ENCODE measurements at regions not wholly inside any gene's neighbourhood (a gene's known extent, or its start where the extent isn't known, plus 50 kb on each side); places are given as distances from the start of the nearest gene placed in this dataset.

DNA sequence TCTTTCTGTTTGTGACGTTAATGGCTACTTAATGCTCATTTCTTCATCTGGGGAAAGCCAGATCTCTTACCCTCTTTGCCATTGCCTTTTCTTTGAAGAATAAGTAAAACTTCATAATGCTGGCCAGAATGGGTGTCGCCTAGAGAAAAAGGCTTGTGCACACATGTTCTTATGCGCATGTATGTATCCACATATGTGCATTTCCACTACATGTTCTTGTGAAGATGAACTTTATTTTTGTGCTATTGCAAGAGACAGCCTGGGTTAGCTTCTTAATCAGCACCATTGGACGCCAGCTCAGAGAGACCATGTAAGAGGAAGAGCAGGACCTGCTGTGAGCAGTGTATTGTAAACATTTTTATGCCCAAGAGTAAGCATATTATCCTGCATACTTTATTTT lies 178.7 kb downstream of the SPRY1 start:
- DNase-seq: no peak

DNA sequence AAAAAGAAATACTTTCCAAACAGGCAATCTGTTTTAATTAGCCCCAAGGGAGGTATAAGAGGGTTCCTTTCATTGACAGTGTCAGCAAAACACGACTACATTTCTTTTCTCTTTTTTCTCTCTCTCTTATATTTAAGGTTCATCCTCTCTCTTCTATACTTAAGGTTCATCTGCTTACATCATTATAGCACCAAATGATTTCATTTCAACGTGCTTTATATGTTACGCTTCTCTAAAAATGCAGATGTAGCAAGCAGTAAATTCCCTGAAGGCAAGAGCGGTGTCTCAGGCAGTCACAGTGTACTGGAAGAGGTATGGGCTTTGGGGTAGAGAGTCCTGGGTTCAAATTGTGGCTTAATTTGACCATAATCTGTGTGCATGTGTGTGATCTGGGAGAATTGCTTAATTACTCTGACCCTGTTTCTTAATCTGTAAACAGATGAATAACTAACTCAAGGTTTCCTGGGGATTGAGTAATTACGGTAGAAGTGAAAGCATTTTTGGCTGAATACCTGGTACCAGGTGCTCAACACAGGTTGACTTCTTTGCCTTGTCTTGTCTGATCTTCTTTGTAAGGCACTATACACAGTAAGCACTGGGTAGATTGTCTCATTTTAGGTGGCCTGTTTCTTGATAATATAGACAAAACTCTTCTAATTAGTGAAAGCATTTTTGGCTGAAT lies 180.8 kb downstream of the SPRY1 start:
- no peak for DNase-seq

DNA sequence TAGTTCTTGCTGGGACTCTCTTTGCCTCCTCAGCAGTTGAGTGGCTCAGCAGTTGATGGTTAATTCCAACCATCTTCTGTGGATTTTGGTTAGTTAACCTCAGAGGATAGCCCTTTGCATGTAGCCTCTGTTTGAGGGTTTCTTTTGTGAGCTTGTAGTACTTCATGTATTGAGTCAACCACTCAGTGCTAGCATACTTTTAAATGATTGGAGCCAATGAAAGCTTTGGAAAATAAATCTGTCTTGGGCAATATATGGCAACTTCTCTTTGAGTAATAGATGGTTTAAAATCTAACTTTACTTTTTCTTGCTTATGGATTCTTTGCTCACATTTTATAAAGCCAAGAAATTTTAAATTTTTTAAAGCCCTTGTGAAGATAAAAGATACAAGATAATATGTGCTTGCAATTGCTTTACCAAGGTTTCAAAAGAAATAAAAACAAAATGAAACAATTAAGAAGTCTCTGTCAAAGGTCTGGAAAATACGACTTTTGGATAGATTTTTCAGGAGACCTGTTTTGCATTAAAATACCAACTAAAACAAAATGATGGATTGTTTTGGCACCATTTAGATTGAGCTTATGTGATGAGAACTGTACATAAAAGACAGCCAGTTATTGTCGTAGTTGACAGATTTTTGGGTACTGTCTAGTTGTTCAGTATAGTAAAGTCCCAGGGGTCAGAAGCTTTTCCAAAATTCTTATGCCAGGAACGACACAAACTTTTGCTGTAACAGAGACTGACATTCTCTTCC lies 181.9 kb downstream of the SPRY1 start:
- DNase-seq: no peak

DNA sequence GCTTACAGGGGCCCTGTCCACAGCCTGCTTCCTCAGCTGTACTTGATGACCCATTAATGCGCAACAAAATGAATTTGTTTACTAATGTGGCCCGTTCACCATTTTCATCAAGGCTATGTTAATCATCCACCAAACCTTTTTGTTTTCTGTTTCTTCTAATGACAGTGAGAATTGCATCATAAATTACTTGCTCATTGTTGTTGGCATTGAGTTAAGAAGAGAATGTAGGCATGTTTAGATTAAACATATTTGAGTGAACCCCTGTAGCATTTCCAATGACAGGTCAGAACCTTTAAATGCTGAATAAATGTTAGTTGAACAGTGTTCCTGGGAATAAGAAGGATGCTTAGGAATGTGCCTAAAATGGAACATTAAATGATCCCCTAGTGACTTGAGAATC lies 183.4 kb downstream of the SPRY1 start:
- no peak for DNase-seq

DNA sequence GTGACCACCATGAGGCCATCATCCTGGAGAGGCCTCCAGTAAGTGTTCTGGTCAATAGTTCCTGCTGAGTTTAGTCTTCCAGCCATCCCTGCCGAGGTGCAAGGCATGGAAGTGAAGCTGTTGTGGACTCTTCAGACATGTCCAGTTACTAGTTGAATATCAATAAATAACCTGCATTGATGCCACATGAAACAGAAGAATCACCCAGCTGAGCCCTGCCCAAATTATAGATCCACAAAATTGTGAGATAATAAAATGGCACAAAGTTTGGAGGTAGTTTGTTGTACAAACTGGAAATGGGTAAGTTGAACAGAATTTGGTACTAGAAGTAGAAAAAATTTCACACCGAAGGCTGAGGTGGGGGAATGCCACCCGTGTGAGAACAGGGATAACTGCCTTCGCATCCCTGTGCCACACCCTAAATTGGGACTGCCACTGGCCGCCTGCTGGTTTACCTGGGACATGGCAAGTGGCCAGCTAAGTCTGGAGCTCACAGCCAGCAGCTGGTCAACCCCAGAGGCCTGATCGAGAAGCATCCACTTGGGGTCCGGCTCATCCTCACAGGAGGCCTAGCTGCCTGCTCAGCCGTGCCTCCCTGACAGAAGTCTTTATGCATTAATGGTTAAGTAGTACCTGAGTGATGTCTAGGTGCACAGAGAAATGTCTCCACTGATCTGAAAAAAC lies 184.5 kb downstream of the SPRY1 start:
- DNase-seq: no peak

DNA sequence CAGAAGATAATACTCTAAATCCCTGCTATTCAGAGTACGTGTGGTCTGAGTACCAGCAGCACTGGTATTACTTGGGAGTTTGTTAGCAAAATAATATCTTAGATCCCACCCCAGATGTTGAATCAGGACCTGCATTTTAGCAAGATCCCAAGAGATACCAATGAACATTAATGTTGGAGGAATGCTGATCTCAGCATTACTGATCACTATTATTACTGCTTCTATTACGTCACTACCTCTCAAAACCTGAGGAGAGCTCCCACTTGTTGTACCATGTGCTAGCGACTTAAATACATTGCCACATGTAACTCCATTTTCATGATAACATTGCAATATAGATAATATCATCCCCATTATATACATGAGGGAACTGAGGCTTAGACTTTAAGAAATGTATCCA lies 185.2 kb downstream of the SPRY1 start:
- no peak for DNase-seq

DNA sequence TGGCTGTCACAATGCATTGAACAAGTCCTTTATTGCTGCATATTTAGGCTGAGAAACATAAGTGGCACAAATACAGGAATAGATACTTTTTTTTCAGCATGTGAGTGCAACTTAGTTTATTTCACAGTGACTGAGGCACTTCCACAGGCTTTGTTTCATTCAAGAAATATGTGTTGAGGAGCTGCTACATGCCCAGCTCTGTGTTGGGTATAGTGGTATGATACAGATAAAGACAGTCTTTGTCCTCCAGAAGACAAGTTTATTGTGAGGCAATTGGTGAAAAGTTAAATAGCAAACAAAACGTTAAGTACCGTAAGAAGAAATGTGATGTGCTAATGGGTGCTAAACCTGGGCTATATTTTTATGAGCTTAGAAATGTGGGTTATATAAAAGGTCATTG lies 186.4 kb downstream of the SPRY1 start:
- no peak for DNase-seq

DNA sequence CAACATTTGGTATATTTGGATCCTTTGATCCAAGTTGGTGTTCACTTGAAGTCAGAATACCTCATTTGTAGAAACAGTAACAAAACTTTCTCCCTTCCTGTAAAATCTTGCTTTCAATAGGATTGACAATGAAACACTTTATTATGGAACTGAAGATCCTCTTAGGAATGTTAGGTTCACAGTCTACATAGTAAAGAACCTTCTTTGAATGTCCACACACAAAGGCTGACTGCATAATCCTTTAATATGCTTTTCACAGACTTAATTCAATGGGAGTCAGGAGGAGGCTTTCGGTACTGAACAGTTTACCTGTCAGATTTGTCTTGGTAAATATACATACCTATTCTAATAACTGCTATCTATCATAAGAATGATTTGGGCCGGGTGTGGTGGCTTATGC lies 188.5 kb downstream of the SPRY1 start:
- no peak for DNase-seq

DNA sequence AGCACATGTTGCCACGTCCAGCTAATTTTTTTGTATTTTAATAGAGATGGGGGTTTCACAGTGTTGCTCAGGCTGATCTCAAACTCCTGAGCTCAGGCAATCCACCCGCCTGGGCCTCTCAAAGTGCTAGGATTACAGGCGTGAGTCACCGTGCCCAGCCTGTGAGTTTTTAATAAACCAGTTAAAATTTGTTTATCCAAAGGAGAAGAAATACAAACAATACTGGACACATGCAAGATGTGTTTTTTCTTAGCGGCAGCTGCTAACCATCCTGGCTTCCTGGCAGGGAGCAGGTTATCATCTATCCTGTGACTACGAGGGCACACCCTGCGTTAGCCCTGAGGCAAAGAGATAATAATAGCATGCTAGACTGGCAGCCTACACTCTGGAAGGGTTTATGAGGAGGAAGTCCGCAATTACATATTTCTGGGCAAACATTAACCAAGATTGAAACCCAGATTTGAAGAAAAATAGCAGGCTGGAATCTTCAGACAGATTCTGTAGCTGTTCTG lies 191.4 kb downstream of the SPRY1 start:
- DNase-seq: no peak

DNA sequence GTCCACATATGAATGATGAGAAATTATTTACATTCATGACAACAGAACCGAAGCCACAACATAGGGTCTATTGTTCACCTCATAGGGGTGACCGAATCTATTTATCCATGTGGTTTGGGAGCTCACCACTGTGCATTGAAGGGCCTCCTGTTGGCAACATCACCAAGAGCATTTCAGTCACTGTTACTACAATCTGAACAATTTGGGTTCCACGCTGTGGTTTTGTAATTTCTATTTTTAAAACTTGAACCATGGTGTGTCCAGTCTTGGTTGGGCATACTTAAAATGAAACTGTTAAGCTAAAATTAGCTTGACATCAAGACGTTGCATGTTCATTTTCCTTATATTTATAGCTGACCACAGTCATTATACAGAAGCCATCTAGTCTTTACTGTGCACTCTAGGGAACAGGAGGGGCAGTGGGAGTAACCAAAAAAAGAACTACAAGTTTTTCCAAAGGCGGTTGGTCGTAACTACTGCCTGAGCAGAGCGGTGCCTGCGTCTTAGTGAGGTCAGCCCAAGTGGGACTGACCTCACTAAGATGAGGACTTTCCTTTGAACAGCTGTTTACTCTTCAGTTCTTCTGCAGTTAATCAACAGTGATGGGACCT lies 192.1 kb downstream of the SPRY1 start:
- DNase-seq: no peak

DNA sequence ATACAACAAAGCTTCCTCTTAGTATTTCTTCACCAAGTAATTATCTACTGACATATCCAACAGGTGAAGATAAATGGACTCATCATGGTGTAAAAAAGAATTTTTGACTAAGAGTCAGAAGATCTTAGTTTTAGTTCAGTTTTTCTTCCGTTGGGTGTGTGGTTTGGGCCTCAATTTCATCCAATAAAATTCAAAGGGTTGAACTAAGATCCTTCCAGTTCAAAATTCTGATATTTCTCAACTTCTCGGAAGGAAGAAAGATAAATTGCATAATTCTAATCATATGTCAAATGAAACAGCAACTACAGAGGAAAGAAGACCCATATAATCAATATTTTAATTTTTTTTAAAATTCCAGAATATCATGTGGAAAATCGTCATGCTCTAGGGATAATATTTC lies 192.7 kb downstream of the SPRY1 start:
- no peak for DNase-seq

DNA sequence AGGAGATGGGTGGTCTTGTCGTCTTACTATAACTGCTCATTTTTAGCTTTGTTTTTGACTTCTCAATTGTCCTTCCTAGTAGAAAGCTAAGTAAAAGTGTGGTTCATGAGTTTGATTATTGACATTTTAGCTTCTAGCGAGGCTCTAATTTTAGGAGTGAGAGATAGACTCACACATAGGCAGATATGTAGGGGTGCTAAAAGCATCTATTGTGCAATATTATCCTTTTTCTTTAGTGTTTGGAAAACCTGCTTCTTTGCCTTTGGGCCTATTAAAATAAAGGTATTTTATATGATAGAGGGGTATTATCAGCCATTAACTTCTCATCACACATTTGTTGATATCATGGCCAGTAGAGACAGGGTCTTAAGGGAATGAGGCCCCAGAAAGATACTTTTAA lies 195.3 kb downstream of the SPRY1 start:
- DNase-seq: no peak

DNA sequence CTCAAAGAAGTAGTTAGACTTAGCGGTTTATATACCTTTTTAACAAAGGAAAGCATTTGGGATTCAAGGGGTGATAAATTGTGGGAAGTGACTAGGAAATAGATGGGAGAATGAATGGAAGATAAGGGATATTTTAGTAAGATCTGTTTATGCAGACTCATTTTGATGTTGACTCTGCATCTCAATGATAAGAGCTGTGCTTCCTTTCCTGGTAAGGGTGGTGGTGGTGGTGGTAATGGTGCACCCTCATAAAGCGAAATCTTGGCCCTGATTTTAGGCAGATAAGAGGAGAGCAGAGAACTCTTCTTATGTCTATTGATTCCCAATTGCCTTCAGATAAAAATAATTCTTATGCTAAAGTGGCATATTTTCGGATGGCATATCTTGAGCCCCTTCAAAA lies 197.1 kb downstream of the SPRY1 start:
- DNase-seq: no peak

DNA sequence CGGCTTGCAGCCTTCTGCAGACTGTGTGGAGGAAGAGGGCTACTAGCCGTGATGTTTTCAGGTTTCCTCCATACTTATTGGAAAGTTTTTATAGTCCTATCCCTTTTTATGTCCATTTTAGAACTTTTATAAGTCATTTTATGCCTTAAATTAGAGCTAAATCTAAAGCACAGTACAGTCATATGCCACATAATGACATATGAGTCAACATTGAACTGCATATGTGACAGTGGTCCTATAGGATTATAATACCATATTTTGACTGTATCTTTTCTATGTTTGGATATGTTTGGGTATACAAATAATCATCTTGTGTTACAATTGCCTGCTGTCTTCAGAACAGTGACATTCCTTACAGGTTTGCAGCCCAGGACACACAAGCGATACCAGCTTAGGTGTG lies 200.2 kb downstream of the SPRY1 start:
- DNase-seq: no peak

DNA sequence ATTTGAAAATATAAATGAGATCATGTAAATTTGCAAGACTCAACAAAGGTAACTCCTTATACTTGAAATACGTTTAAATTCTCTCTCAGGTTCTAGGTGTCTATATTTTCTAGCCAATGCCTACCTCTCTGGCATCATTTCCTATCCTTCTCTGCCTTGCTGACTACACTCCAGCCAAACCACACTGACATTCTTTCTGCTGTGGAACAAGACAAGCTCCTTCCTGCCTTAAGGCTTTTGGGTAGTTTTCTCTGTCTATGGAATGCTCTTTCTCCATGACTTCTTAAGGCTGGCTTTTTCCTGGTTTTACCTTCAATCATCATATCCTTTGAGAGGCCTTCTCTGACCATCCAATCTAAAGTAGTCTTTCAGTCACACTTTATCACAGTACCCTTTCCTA lies 201.0 kb downstream of the SPRY1 start:
- no peak for DNase-seq

DNA sequence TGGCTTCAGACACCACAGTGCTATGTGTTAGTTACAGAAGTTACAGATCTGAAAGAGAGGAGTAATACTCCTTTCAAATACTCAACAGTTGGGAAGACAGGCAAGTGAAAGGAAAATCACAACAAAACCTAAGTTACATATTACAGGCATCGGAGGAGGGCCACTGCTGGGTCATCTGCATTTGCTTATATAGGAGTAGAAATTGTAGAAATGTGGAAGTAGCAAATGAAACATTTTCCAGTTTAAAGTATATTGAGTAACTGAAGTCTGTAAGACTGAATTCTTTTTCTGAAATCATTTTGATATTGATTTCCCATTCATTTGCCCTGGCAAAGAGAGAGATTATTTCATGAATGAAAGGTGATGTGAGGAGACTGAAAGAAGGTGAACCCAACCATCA lies 201.7 kb downstream of the SPRY1 start:
- no peak for DNase-seq

DNA sequence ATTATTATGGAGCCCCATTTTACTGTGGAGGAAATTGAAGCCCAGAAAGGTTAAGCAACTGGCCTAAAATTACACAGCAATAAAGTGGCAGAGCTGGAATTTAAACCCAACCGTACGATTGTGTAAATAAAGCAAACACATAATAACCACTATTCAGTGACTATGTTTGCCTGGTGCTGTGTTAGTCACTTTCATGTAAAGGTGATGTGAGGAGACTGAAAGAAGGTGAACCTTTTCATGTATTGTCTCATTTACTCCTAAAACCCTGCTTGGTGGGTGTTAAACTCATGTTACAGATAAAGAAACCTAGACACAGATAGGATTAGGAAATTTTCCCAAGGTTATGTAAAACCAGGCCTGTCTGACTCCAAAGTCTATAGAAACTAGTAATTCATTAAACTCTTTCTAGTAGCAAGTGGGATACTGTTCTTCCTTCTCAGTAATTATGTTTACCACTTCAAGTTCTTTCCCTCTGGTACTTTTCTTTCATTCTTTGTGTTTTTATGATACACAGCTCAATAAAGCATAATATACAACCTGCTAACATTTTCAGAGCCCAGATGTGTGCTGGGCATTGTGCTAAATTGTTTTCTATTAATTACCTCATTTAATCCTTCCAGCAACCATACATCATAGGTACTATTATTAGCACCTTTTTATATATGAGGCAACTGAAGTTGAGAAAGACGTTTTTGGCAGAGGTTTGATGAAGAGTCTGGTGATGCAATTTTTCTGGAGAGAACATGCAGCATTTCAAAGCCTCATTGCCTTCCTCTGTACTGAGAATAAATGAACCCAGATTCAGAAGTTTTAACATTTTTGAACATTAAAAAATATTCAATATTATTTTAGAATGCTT lies 202.7 kb downstream of the SPRY1 start:
- no peak for DNase-seq

DNA sequence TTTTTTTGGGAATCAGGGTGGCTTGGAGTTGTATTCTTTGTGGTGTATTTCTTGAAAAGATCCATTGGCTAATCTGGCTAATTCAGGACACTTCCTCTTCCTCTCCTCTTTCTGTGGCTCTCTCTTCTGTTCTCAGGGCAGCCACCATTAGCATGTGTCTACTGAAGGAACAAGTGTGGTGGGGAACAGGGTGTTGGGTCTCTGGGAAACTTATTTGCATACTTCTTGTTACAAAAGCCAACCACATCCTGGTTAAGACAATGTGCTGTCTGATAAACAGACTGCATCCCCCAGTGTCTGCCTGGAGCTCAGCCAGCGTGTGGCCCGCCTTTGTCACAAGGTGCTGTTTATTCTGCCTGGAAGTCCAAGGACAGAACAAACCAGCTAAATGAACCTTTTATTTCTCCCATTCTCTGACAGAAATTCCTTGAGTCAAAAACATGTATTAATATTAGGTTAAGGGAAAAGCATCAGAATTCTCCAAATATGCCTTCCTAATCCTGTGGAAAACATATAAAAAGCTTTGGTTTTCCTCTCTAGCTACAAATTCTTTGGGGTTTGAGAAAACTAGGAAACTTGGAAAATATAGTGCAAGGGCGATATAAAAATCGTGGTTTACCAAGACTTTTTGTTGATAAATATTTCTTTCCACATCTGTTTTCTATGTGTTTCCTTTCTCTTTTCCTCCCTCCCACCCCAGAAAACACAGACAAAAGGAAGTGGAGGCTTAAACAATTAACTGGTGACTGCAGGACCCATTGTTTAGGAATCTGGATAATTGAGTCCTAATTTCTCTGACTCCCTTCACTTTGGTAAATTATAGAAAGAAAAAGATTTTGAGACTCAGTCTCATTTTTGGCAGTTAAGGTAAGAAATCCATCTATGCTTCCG lies 203.6 kb downstream of the SPRY1 start:
- no peak for DNase-seq

DNA sequence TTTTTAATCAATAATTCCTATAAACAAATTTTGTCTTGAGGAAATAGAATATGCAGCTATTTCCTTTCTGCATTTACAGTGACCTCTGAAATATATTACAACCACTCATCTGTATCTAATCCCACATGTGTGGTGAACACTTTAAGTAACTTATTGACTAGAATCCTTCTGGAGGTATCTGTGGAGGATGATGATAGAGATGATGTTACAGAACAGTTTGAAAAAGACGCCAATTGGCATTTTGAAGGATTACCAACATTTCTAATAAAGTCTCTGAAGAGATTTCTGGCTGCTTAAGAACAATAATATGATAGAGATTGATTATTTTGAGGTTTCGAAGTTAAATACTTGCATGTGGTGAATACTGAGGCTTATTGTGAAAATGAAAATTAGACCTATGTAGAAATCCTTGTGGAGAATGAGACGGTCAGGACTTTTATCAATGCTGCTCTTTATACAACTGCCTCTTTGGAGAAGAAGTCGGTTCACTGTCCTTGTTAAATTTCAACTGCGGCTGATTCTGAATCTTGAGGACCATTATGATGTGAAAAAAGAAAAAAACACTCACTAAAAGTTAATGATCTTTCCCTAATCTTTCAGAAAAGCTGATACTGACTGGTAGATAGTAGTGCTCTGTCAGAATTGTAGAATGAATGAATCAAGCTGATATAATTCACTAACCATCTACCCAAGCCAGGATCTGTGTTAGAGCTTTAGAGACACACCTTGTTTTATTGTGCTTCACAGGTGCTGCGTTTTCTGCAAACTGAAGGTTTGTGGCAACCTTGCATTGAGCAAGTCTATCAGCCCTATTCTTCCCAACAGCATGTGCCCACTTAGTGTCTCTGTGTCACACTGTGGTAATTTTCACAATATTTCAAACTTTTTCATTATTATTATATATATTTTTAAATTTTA lies 204.7 kb downstream of the SPRY1 start:
- no peak for DNase-seq

DNA sequence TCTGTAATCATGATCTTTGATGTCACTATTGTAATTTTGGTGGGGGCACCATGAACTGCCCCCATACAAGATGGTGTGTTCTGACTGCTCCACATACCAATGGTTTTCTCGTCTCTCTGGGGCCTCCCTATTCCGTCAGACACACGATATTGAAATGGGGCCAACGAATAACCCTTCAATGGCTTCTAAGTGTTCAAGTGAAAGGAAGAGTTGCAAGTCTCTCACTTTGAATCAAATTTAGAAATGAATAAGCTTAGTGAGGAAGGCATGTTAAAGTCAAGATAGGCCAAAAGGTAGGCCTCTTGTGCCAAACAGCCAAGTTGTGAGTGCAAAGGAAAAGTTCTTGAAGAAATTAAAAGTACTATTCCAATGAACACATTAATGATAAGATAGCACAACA lies 205.4 kb downstream of the SPRY1 start:
- no peak for DNase-seq

Data from NCI-H510A treated with DMSO at 0.1 percent for 48 hours (cell line).